ENCODE measurements at regions not wholly inside any gene's neighbourhood (a gene's known extent, or its start where the extent isn't known, plus 50 kb on each side); places are given as distances from the start of the nearest gene placed in this dataset.

GRCh38 chr1:38277646-38278045 lies 231.1 kb upstream of the POU3F1 start:
- CTCF ChIA-PET, result no interaction called here
- POLR2A ChIA-PET, result no interaction called here
- intact Hi-C loops (cut with micrococcal nuclease), result no loop called here
- no peak for ATAC-seq (ENCODE audit: low read depth)
- Mint-ChIP-seq H3K27ac (no peak overlapping the region), H3K36me3 (ENCODE audit: low read depth) (no peaks in the 10 kb centered on the region), H3K4me3 (no peak overlapping the region), H3K4me1 (no peaks in the 10 kb centered on the region), H3K9me3 (peaks cover 23% of the 10 kb centered on the region), H3K27me3 (peaks cover 24% of the 10 kb centered on the region)
- no peak for DNase-seq
- no peak for TF ChIP-seq CTCF (IDR thresholded peaks at IDR 0.05)

- Mint-ChIP-seq H3K9me3 (peaks cover 23% of the 10 kb centered on the region), H3K27me3 (peaks cover 32% of the 10 kb centered on the region), H3K36me3 (ENCODE audit: low read depth) (no peaks in the 10 kb centered on the region), H3K4me3 (no peak overlapping the region), H3K27ac (no peak overlapping the region), H3K4me1 (no peaks in the 10 kb centered on the region)
- CTCF ChIA-PET, result no interaction called here
- no peak for TF ChIP-seq CTCF (IDR thresholded peaks at IDR 0.05)
- intact Hi-C loops (cut with micrococcal nuclease), result no loop called here
- no peak for ATAC-seq (ENCODE audit: low read depth)
- DNase-seq, result no peak
- POLR2A ChIA-PET, result interaction anchor here (0.6 kb wide), 1 partner anchor 41 kb away, joined by 6 read pairs; no protein-coding TSS in a partner anchor
These were observed 229.4 kb upstream of the POU3F1 start for GRCh38 chr1:38275960-38276359.

- H3K4me3 Mint-ChIP-seq, result no peak overlapping the region
- intact Hi-C loops (cut with micrococcal nuclease), result no loop called here
- H3K4me1 Mint-ChIP-seq, result no peaks in the 10 kb centered on the region
- H3K27ac Mint-ChIP-seq, result no peak overlapping the region
- ATAC-seq (ENCODE audit: low read depth) (no peak), DNase-seq (no peak)
- ChIA-PET POLR2A (interaction anchor here (1.1 kb wide), 1 partner anchor 201 kb away, joined by 3 read pairs; no protein-coding TSS in a partner anchor), CTCF (no interaction called here)
- TF ChIP-seq CTCF (IDR thresholded peaks at IDR 0.05), result no peak
- no peaks in the 10 kb centered on the region for H3K36me3 Mint-ChIP-seq (ENCODE audit: low read depth)
- peaks cover 38% of the 10 kb centered on the region for H3K27me3 Mint-ChIP-seq
- peaks cover 20% of the 10 kb centered on the region for H3K9me3 Mint-ChIP-seq
These were observed 228.4 kb upstream of the POU3F1 start for GRCh38 chr1:38274974-38275373.

GRCh38 chr1:38273196-38273804 lies 226.7 kb upstream of the POU3F1 start:
- no peak for ATAC-seq (ENCODE audit: low read depth)
- H3K27ac Mint-ChIP-seq, result no peak overlapping the region
- DNase-seq, result no peak
- TF ChIP-seq CTCF (IDR thresholded peaks at IDR 0.05), result no peak
- ChIA-PET CTCF (no interaction called here), POLR2A (no interaction called here)
- H3K36me3 Mint-ChIP-seq (ENCODE audit: low read depth), result no peaks in the 10 kb centered on the region
- H3K4me1 Mint-ChIP-seq, result no peaks in the 10 kb centered on the region
- no peak overlapping the region for H3K4me3 Mint-ChIP-seq
- H3K27me3 Mint-ChIP-seq, result peaks cover 43% of the 10 kb centered on the region
- intact Hi-C loops (cut with micrococcal nuclease), result no loop called here
- peaks cover 6% of the 10 kb centered on the region for H3K9me3 Mint-ChIP-seq

- no peak for TF ChIP-seq CTCF (IDR thresholded peaks at IDR 0.05)
- no peak for ATAC-seq (ENCODE audit: low read depth)
- Mint-ChIP-seq H3K9me3 (peaks cover under 1% of the 10 kb centered on the region), H3K4me3 (no peak overlapping the region), H3K27ac (no peak overlapping the region), H3K4me1 (no peaks in the 10 kb centered on the region), H3K36me3 (ENCODE audit: low read depth) (no peaks in the 10 kb centered on the region), H3K27me3 (peaks cover 45% of the 10 kb centered on the region)
- ChIA-PET POLR2A (no interaction called here), CTCF (no interaction called here)
- no peak for DNase-seq
- intact Hi-C loops (cut with micrococcal nuclease), result no loop called here
These were observed 225.9 kb upstream of the POU3F1 start for GRCh38 chr1:38272515-38272914.

Data from activated B cell treated with CpG ODN at 0.5 μM for 24 hours (primary cell).